ENCODE measurements at regions not wholly inside any gene's neighbourhood (a gene's known extent, or its start where the extent isn't known, plus 50 kb on each side); places are given as distances from the start of the nearest gene placed in this dataset.

GRCh38 chr18:56391931-56392590, 246.3 kb downstream of the TXNL1 start:
- no peak overlapping the region for H3K9ac ChIP-seq (ENCODE audit: low read depth, low read length)
- no peaks in the 10 kb centered on the region for H4K20me1 ChIP-seq (ENCODE audit: insufficient read depth, low read length)
- no peak overlapping the region for H3K4me2 ChIP-seq (ENCODE audit: low read depth, low read length)
- intact Hi-C loops (cut with micrococcal nuclease), result loop anchor here (10.0 kb wide), 1 partner anchor 1047 kb away; no protein-coding TSS in a partner anchor
- no peak overlapping the region for H3K56ac ChIP-seq (ENCODE audit: extremely low read depth, insufficient read depth, low read length)
- TF ChIP-seq MAZ (IDR thresholded peaks at IDR 0.05; ENCODE audit: borderline replicate concordance, low read depth, low read length), result no peak
- TF ChIP-seq MAFK (IDR thresholded peaks at IDR 0.05; ENCODE audit: low read depth, low read length), result no peak
- no peak for TF ChIP-seq SMC3 (IDR thresholded peaks at IDR 0.05; ENCODE audit: low read depth, low read length)
- TF ChIP-seq CEBPB (IDR thresholded peaks at IDR 0.05; ENCODE audit: low read depth, low read length), result no peak
- no peak for TF ChIP-seq USF2 (IDR thresholded peaks at IDR 0.05; ENCODE audit: low read depth, low read length)
- TF ChIP-seq BHLHE40 (IDR thresholded peaks at IDR 0.05; ENCODE audit: low read depth, low read length), result no peak
- TF ChIP-seq RFX5 (IDR thresholded peaks at IDR 0.05; ENCODE audit: low read depth, low read length), result no peak
- no peak for TF ChIP-seq MXI1 (IDR thresholded peaks at IDR 0.05; ENCODE audit: borderline replicate concordance, low read depth, low read length)
- no peak for TF ChIP-seq CTCF (conservative IDR thresholded peaks at IDR 0.05; ENCODE audit: low read depth, low read length)
- TF ChIP-seq CHD1 (IDR thresholded peaks at IDR 0.05; ENCODE audit: low read depth, low read length), result no peak
- TF ChIP-seq NFE2L2 (IDR thresholded peaks at IDR 0.05; ENCODE audit: low read depth, low read length), result no peak
- TF ChIP-seq POLR2A (IDR thresholded peaks at IDR 0.05; ENCODE audit: low read depth, low read length), result no peak
- TF ChIP-seq FOS (IDR thresholded peaks at IDR 0.05; ENCODE audit: low read depth, low read length), result no peak
- TF ChIP-seq ELK1 (IDR thresholded peaks at IDR 0.05; ENCODE audit: borderline replicate concordance, low read depth, low read length), result no peak
- no peak for TF ChIP-seq RAD21 (IDR thresholded peaks at IDR 0.05; ENCODE audit: low read length)
- no peak for TF ChIP-seq RCOR1 (IDR thresholded peaks at IDR 0.05; ENCODE audit: insufficient replicate concordance, low read length)
- POLR2A ChIA-PET (ENCODE audit: unreplicated experiment), result no interaction called here
- no peak overlapping the region for H3K14ac ChIP-seq (replicated peaks; ENCODE audit: low read depth, low read length)
- H2BK120ac ChIP-seq (ENCODE audit: low read depth, low read length), result no peak overlapping the region
- H2AK9ac ChIP-seq (replicated peaks; ENCODE audit: low read depth, low read length, poor library complexity), result no peak overlapping the region
- no peak overlapping the region for H4K8ac ChIP-seq (ENCODE audit: low read depth in 2 of 2, low read length in 2 of 2)
- DNase-seq (no peak), ATAC-seq (ENCODE audit: low read depth) (no peak)
- H2BK20ac ChIP-seq (ENCODE audit: low read depth, low read length), result no peak overlapping the region
- H3K27me3 ChIP-seq (ENCODE audit: control insufficient read depth, insufficient read depth, low read length), result no peaks in the 10 kb centered on the region
- H3K79me1 ChIP-seq (ENCODE audit: low read depth in 1 of 2, low read length in 2 of 2), result no peaks in the 10 kb centered on the region
- no peak overlapping the region for H2AK5ac ChIP-seq (ENCODE audit: low read depth, low read length)
- H3K4me1 ChIP-seq (ENCODE audit: control insufficient read depth, insufficient read depth, low read length), result no peaks in the 10 kb centered on the region
- H4K5ac ChIP-seq (ENCODE audit: low read depth, low read length), result no peak overlapping the region
- H3K4me3 ChIP-seq (ENCODE audit: insufficient read depth, low read depth, low read length), result no peak overlapping the region
- H3K18ac ChIP-seq (ENCODE audit: low read depth, low read length), result no peak overlapping the region
- in situ Hi-C loops (cut with MboI; ENCODE audit: low sequenced_read_pairs), result no loop called here
- H3K23ac ChIP-seq (ENCODE audit: low read depth, low read length), result no peak overlapping the region
- H2BK5ac ChIP-seq (ENCODE audit: low read depth, low read length, poor library complexity, severe bottlenecking), result no peak overlapping the region
- CTCF ChIA-PET, result no interaction called here
- no peaks in the 10 kb centered on the region for H3K9me3 ChIP-seq (ENCODE audit: control insufficient read depth, insufficient read depth, low read length)
- dilution Hi-C loops (cut with HindIII; ENCODE audit: low sequenced_read_pairs, unreplicated experiment), result no loop called here
- H3K27ac ChIP-seq (ENCODE audit: insufficient read depth, low read length), result no peak overlapping the region
- no peak overlapping the region for H2AFZ ChIP-seq (replicated peaks; ENCODE audit: low read length, poor library complexity)
- H4K91ac ChIP-seq (ENCODE audit: insufficient read depth, low read depth, low read length), result no peak overlapping the region
- no peak overlapping the region for H2BK15ac ChIP-seq (ENCODE audit: low read depth, low read length)
- no peaks in the 10 kb centered on the region for H3K9me1 ChIP-seq (ENCODE audit: insufficient read depth, low read length)
- no peak overlapping the region for H3K4ac ChIP-seq (ENCODE audit: low read depth, low read length)
- BruUV-seq (replicated peaks), result no TSS peak
- H3K36me3 ChIP-seq (ENCODE audit: control insufficient read depth, insufficient read depth, low read length), result no peaks in the 10 kb centered on the region
- WGBS, 2 experiments (ENCODE audit: extremely low coverage in 2 of 2, insufficient read length in 1 of 2), result no CpG with 5 or more reads among the region's 3 CpGs

All from IMR-90 (cell line).